CD4-positive, alpha-beta T cell (primary cell): ENCODE measurements at regions not wholly inside any gene's neighbourhood (a gene's known extent, or its start where the extent isn't known, plus 50 kb on each side); places are given as distances from the start of the nearest gene placed in this dataset.
"Not testable (repeated sequence)": the region's sequence is repeated elsewhere in the genome, so short reads cannot be mapped to it uniquely, and the experiment has no call there.

ENCODE experiments used
- ATAC-seq: fragments of 200-7000 bp; cut with Tn5 transposase; one replicate; pipeline ENCODE4 v1.10.0; 2022; ENCODE audit warnings: mild to moderate bottlenecking; ENCODE audit not compliant: poor library complexity
- CTCF ChIA-PET: fragments of 350-600 bp; sonication (Branson Sonifier 250); formaldehyde crosslinking; loops from one replicate; lab custom pipeline; 2021; ENCODE audit warnings: antibody characterized with exemption, inconsistent platforms; lab: Charles Lee
- POLR2A ChIA-PET: fragments of 350-600 bp; sonication (Branson Sonifier 250); formaldehyde crosslinking; loops from one replicate; lab custom pipeline; 2021; ENCODE audit warnings: antibody characterized with exemption, inconsistent platforms; lab: Charles Lee
- DNase-seq, 14 experiments: peaks; one replicate each; pipeline ENCODE4 v3.0.0-alpha.2; 2013 to 2020; ENCODE audit warnings: mixed read lengths in 2 of 14
- H3K27ac ChIP-seq, 2 donors: one replicate each; pipeline versions ENCODE4 v1.5.1 to v1.7.0; 2013; ENCODE audit warnings: low read length in 2 of 2, low read depth in 1 of 2, mild to moderate bottlenecking in 1 of 2
- H3K27me3 ChIP-seq, 2 experiments: 1 replicate in 1 of 2; 2 replicates in 1 of 2; pipeline versions ENCODE4 v1.6.1 to v1.7.0; 2013; ENCODE audit warnings: low read length in 2 of 2, control low read depth in 1 of 2, mild to moderate bottlenecking in 1 of 2, moderate library complexity in 1 of 2; ENCODE audit not compliant: insufficient read depth in 2 of 2, control insufficient read depth in 1 of 2
- H3K36me3 ChIP-seq: one replicate; pipeline ENCODE4 v1.6.1; 2013; ENCODE audit warnings: low read length, control low read depth; ENCODE audit not compliant: insufficient read depth
- H3K4me1 ChIP-seq: one replicate; pipeline ENCODE4 v1.6.1; 2013; ENCODE audit warnings: low read length, control low read depth; ENCODE audit not compliant: insufficient read depth
- H3K4me3 ChIP-seq: one replicate; pipeline ENCODE4 v1.5.1; 2013; ENCODE audit warnings: mild to moderate bottlenecking, low read length, moderate library complexity
- H3K9me3 ChIP-seq, 2 experiments: 1 replicate in 1 of 2; 2 replicates in 1 of 2; pipeline versions ENCODE4 v1.6.1 to v1.7.0; 2013; ENCODE audit warnings: low read length in 2 of 2, mild to moderate bottlenecking in 2 of 2, control low read depth in 1 of 2, moderate library complexity in 1 of 2; ENCODE audit not compliant: control insufficient read depth in 1 of 2, insufficient read depth in 1 of 2
- H3K27ac Mint-ChIP-seq: one replicate; pipeline ENCODE4 v1.8.0; 2020; ENCODE audit warnings: mixed read lengths
- H3K27me3 Mint-ChIP-seq: one replicate; pipeline ENCODE4 v1.8.0; 2021; ENCODE audit warnings: mixed read lengths
- H3K36me3 Mint-ChIP-seq: one replicate; pipeline ENCODE4 v1.8.0; 2021; ENCODE audit warnings: low read depth, mixed read lengths
- H3K4me1 Mint-ChIP-seq: one replicate; pipeline ENCODE4 v1.8.0; 2021; ENCODE audit warnings: low read depth, mixed read lengths
- H3K4me3 Mint-ChIP-seq: one replicate; pipeline ENCODE4 v1.8.0; 2020; ENCODE audit warnings: mild to moderate bottlenecking, mixed read lengths
- H3K9me3 Mint-ChIP-seq: one replicate; pipeline ENCODE4 v1.8.0; 2020; ENCODE audit warnings: mixed read lengths
- intact Hi-C, 2 experiments: fragments of 100-400 bp; cut with DNase I in 1 of 2; cut with micrococcal nuclease in 1 of 2; formaldehyde crosslinking; loops; one replicate each; pipeline versions ENCODE4 v1.15.1 to v1.9.0; 2023 to 2025; cut with DNase I, micrococcal nuclease
- TF ChIP-seq, protein P1 (sequence below): fragments of 200-600 bp; IDR thresholded peaks from one replicate; pipeline ENCODE4 v1.8.0; 2022; ENCODE audit warnings: antibody characterized with exemption, mild to moderate bottlenecking

DNA sequence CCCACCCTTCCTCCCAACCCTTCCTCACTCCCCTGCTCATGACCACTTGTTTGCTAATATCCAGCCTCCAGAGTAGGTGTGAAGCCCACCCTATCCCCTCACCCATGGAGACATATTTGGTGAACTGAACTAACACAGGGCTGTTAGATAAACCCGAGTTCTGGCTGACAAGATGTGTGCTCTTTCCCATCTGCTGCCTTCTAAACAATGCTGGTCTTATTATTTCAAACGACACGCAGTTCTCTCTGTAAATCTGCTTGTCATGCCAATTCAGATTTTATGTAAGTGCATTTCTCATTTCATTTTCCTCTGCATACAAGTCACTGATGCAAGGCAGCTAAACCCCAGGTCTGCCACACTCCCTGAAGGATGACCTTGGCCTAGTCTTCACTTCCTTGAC lies 343.0 kb upstream of the CDH5 start:
- Mint-ChIP-seq H3K4me3 (no peak overlapping the region), H3K27me3 (peaks cover 24% of the 10 kb centered on the region), H3K9me3 (peaks cover 5% of the 10 kb centered on the region), H3K27ac (no peak overlapping the region), H3K36me3 (no peaks in the 10 kb centered on the region), H3K4me1 (no peaks in the 10 kb centered on the region)
- H3K4me3 ChIP-seq: no peak overlapping the region
- ATAC-seq (no peak), DNase-seq (no peak)
- no peak overlapping the region for H3K27ac ChIP-seq
- H3K36me3 ChIP-seq: no peaks in the 10 kb centered on the region
- no peaks in the 10 kb centered on the region for H3K27me3 ChIP-seq
- no peaks in the 10 kb centered on the region for H3K4me1 ChIP-seq
- intact Hi-C loops: no loop called here
- TF ChIP-seq, protein P1, sequence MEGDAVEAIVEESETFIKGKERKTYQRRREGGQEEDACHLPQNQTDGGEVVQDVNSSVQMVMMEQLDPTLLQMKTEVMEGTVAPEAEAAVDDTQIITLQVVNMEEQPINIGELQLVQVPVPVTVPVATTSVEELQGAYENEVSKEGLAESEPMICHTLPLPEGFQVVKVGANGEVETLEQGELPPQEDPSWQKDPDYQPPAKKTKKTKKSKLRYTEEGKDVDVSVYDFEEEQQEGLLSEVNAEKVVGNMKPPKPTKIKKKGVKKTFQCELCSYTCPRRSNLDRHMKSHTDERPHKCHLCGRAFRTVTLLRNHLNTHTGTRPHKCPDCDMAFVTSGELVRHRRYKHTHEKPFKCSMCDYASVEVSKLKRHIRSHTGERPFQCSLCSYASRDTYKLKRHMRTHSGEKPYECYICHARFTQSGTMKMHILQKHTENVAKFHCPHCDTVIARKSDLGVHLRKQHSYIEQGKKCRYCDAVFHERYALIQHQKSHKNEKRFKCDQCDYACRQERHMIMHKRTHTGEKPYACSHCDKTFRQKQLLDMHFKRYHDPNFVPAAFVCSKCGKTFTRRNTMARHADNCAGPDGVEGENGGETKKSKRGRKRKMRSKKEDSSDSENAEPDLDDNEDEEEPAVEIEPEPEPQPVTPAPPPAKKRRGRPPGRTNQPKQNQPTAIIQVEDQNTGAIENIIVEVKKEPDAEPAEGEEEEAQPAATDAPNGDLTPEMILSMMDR: no peak
- H3K9me3 ChIP-seq: peaks cover 7 to 14% of the 10 kb centered on the region in 2 experiments
- ChIA-PET CTCF (no interaction called here), POLR2A (no interaction called here)

DNA sequence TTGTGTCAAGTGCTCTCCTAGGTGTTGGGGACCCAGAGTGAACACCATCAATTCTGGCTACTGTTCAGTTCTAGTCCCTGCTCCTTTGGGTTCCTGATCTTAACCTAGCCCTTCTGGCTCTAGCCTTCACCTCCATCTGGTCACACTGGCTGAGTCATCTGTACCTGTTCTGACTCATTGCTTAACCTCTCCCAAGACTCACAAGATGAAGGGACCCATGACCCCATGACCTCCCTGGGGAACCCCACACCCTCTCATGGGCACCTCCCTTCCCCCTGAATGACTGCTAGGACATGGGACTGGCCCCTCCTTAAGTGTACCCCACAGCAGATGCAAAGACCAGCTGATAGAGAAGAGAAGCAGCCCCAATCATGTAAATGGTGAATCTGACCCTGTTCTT lies 345.8 kb upstream of the CDH5 start:
- H3K4me3 ChIP-seq: no peak overlapping the region
- Mint-ChIP-seq H3K9me3 (peaks cover 5% of the 10 kb centered on the region), H3K27ac (no peak overlapping the region), H3K36me3 (no peaks in the 10 kb centered on the region), H3K4me1 (no peaks in the 10 kb centered on the region), H3K27me3 (peaks cover 13% of the 10 kb centered on the region), H3K4me3 (no peak overlapping the region)
- TF ChIP-seq, protein P1: no peak
- ChIA-PET CTCF (no interaction called here), POLR2A (no interaction called here)
- H3K36me3 ChIP-seq: no peaks in the 10 kb centered on the region
- no peak overlapping the region for H3K27ac ChIP-seq
- no peaks in the 10 kb centered on the region for H3K27me3 ChIP-seq
- H3K9me3 ChIP-seq: peaks cover 7 to 19% of the 10 kb centered on the region in 2 experiments
- intact Hi-C loops: no loop called here
- DNase-seq (peak in 1 of 14 experiments; percentile 1), ATAC-seq (no peak)
- no peaks in the 10 kb centered on the region for H3K4me1 ChIP-seq

DNA sequence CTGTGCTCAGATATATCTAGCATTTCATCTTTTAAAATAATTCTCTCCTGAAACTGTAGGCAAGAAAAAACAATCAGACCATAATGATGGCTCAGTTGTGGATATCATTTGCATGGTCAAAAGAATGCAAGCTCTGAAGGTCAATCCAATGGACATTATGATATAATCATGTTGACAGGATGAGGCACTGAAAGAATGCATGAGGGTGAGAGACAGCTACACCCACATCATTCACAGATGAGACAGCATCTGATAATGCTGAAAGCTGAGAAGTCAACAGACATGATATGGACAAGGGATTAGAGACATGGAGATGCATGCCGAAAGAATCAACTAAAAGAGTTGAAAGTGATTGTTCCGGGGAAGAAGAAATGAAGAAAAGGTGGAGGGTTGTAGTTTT lies 346.4 kb upstream of the CDH5 start:
- POLR2A ChIA-PET: no interaction called here
- H3K4me1 ChIP-seq: no peaks in the 10 kb centered on the region
- peaks cover 13% of the 10 kb centered on the region for H3K27me3 Mint-ChIP-seq
- no peak for DNase-seq
- H3K4me3 ChIP-seq: no peak overlapping the region
- H3K36me3 Mint-ChIP-seq: no peaks in the 10 kb centered on the region
- TF ChIP-seq, protein P1: no peak
- H3K9me3 ChIP-seq: peaks cover 7 to 18% of the 10 kb centered on the region in 2 experiments
- no peak overlapping the region for H3K27ac ChIP-seq
- no peaks in the 10 kb centered on the region for H3K36me3 ChIP-seq
- no peak overlapping the region for H3K27ac Mint-ChIP-seq
- no peak overlapping the region for H3K4me3 Mint-ChIP-seq
- intact Hi-C loops: no loop called here
- CTCF ChIA-PET: no interaction called here
- peaks cover 5% of the 10 kb centered on the region for H3K9me3 Mint-ChIP-seq
- H3K4me1 Mint-ChIP-seq: no peaks in the 10 kb centered on the region
- no peaks in the 10 kb centered on the region for H3K27me3 ChIP-seq
- no peak for ATAC-seq

DNA sequence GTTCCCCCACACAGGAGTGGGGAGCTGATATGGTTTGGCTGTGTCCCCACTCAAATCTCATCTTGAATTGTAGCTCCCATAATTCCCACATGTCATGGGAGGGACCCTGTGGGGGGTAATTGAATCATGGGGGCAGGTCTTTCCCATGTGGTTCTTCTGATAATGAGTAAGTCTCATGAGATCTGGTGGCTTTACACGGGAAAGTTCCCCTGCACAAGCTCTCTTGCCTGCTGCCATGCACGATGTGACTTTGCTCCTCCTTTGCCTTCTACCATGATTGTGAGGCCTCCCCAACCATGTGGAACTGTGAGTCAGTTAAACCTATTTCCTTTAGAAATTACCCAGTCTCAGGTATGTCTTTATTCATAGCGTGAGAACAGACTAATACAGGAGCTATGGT lies 347.0 kb upstream of the CDH5 start:
- H3K36me3 ChIP-seq, H3K4me3 Mint-ChIP-seq, intact Hi-C loops, POLR2A ChIA-PET, H3K4me3 ChIP-seq, H3K4me1 ChIP-seq, H3K27me3 ChIP-seq, DNase-seq, H3K36me3 Mint-ChIP-seq, H3K27ac ChIP-seq, H3K9me3 Mint-ChIP-seq, ATAC-seq, H3K27ac Mint-ChIP-seq, H3K4me1 Mint-ChIP-seq, CTCF ChIA-PET: not testable (repeated sequence)
- peaks cover 13% of the 10 kb centered on the region for H3K27me3 Mint-ChIP-seq
- peaks cover 2 to 12% of the 10 kb centered on the region in 2 experiments for H3K9me3 ChIP-seq
